ENCODE measurements at regions not wholly inside any gene's neighbourhood (a gene's known extent, or its start where the extent isn't known, plus 50 kb on each side); places are given as distances from the start of the nearest gene placed in this dataset.

- Mint-ChIP-seq H3K4me1 (peaks cover 58% of the 10 kb centered on the region), H3K9me3 (peaks cover 6% of the 10 kb centered on the region), H3K4me3 (no peak overlapping the region), H3K27ac (no peak overlapping the region), H3K36me3 (peaks cover 6% of the 10 kb centered on the region), H3K27me3 (ENCODE audit: low read depth) (peaks cover 12% of the 10 kb centered on the region)
- ChIA-PET POLR2A (no interaction called here), CTCF (no interaction called here)
- DNase-seq (ENCODE audit: low spot score) (no peak), ATAC-seq (no peak)
- TF ChIP-seq ATF1 (CRISPR knock-in tag; IDR thresholded peaks at IDR 0.05) (no peak), ZNF232 (CRISPR knock-in tag; IDR thresholded peaks at IDR 0.05) (no peak), HMGA2 (CRISPR knock-in tag; IDR thresholded peaks at IDR 0.05) (no peak), JUN (CRISPR knock-in tag; IDR thresholded peaks at IDR 0.05) (no peak), STAT6 (CRISPR knock-in tag; conservative IDR thresholded peaks at IDR 0.05; ENCODE audit: low read depth) (no peak), TCF7 (CRISPR knock-in tag; IDR thresholded peaks at IDR 0.05; ENCODE audit: low read depth) (no peak), ZMAT4 (CRISPR knock-in tag; IDR thresholded peaks at IDR 0.05) (no peak), ESRRA (CRISPR knock-in tag; IDR thresholded peaks at IDR 0.05; ENCODE audit: borderline replicate concordance) (no peak), ATF2 (CRISPR knock-in tag; IDR thresholded peaks at IDR 0.05; ENCODE audit: borderline replicate concordance, low read depth) (no peak), SMAD4 (CRISPR knock-in tag; IDR thresholded peaks at IDR 0.05) (no peak), KAT7 (CRISPR knock-in tag; IDR thresholded peaks at IDR 0.05; ENCODE audit: borderline replicate concordance) (no peak), AR (CRISPR knock-in tag; IDR thresholded peaks at IDR 0.05) (no peak), JAZF1 (CRISPR knock-in tag; IDR thresholded peaks at IDR 0.05) (no peak), CREB1 (CRISPR knock-in tag; IDR thresholded peaks at IDR 0.05) (no peak)
Observed at GRCh38 chr15:93451822-93452221, 362.8 kb upstream of the RGMA start.

- ATAC-seq (peak; percentile 40), DNase-seq (ENCODE audit: low spot score) (no peak)
- Mint-ChIP-seq H3K4me3 (no peak overlapping the region), H3K9me3 (peaks cover 6% of the 10 kb centered on the region), H3K36me3 (peaks cover 6% of the 10 kb centered on the region), H3K27ac (peak overlapping the region; percentile 82), H3K27me3 (ENCODE audit: low read depth) (peaks cover 12% of the 10 kb centered on the region), H3K4me1 (peaks cover 53% of the 10 kb centered on the region)
- ChIA-PET CTCF (no interaction called here), POLR2A (no interaction called here)
- TF ChIP-seq GABPB1 (CRISPR knock-in tag; IDR thresholded peaks at IDR 0.05) (no peak), AR (CRISPR knock-in tag; IDR thresholded peaks at IDR 0.05) (no peak), ATF6 (CRISPR knock-in tag; IDR thresholded peaks at IDR 0.05) (no peak), ZNF121 (CRISPR knock-in tag; IDR thresholded peaks at IDR 0.05) (no peak), STAT6 (CRISPR knock-in tag; conservative IDR thresholded peaks at IDR 0.05; ENCODE audit: low read depth) (no peak), ZNF317 (CRISPR knock-in tag; IDR thresholded peaks at IDR 0.05; ENCODE audit: borderline replicate concordance, low read depth) (no peak), ZNF219 (CRISPR knock-in tag; IDR thresholded peaks at IDR 0.05; ENCODE audit: borderline replicate concordance) (no peak)
Observed at GRCh38 chr15:93451265-93451664, 362.3 kb upstream of the RGMA start.
